Thyroid gland (tissue), 4 donors: ENCODE measurements at regions not wholly inside any gene's neighbourhood (a gene's known extent, or its start where the extent isn't known, plus 50 kb on each side); places are given as distances from the start of the nearest gene placed in this dataset.

ENCODE experiments used
- POLR2A ChIP-seq, 2 donors: fragments of 450-650 bp; IDR thresholded peaks; one replicate each; pipeline ENCODE4 v1.6.1; 2017; ENCODE audit warnings: antibody characterized with exemption in 2 of 2, mild to moderate bottlenecking in 2 of 2, moderate library complexity in 1 of 2
- TF ChIP-seq, protein P1 (sequence below), 6 experiments: fragments of 200-600 bp in 3 of 6; fragments of 450-650 bp in 3 of 6; sonication (generic) in 3 of 6; IDR thresholded peaks; one replicate each; pipeline ENCODE4 v1.5.1; 2016 to 2019; ENCODE audit warnings: antibody characterized with exemption in 6 of 6, mild to moderate bottlenecking in 2 of 6, inconsistent platforms in 1 of 6, moderate library complexity in 1 of 6

DNA sequence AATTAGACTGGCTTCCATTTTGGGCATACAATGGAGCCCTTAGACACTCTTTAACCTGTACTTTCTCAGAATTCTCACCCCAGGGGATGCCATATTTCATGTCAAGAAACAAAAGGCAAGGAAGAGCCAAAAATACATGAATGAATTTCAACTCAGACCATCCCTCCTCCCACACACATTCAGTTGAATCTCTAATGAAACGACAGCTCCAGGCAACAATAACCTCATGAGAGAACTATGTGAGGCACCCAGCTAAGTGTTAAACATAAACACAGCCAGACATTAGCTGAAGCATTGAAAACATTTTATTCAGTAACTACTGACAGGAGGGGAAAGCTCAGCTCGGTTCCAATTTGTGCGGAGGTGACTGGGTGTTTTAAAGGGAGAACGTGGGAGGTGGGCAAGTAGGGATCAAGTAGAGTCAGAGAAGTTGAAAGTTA is 1359.1 kb upstream of the CDH9 start:
- TF ChIP-seq, protein P1, sequence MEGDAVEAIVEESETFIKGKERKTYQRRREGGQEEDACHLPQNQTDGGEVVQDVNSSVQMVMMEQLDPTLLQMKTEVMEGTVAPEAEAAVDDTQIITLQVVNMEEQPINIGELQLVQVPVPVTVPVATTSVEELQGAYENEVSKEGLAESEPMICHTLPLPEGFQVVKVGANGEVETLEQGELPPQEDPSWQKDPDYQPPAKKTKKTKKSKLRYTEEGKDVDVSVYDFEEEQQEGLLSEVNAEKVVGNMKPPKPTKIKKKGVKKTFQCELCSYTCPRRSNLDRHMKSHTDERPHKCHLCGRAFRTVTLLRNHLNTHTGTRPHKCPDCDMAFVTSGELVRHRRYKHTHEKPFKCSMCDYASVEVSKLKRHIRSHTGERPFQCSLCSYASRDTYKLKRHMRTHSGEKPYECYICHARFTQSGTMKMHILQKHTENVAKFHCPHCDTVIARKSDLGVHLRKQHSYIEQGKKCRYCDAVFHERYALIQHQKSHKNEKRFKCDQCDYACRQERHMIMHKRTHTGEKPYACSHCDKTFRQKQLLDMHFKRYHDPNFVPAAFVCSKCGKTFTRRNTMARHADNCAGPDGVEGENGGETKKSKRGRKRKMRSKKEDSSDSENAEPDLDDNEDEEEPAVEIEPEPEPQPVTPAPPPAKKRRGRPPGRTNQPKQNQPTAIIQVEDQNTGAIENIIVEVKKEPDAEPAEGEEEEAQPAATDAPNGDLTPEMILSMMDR (IDR thresholded peaks at IDR 0.05) = no peak
- no peak for TF ChIP-seq POLR2A (IDR thresholded peaks at IDR 0.05)
